Mesenchymal stem cell (in vitro differentiated cells and primary cell): ENCODE measurements at regions not wholly inside any gene's neighbourhood (a gene's known extent, or its start where the extent isn't known, plus 50 kb on each side); places are given as distances from the start of the nearest gene placed in this dataset.

Experiments
- DNase-seq: peaks from one replicate; pipeline ENCODE4 v3.0.0-alpha.2; 2013
- H2AFZ ChIP-seq: one replicate; pipeline ENCODE4 v1.6.1; 2013; ENCODE audit warnings: low read depth, mild to moderate bottlenecking, control low read depth, inconsistent platforms, low read length, moderate library complexity
- H2AK5ac ChIP-seq: 2 replicates; pipeline ENCODE4 v1.6.1; 2013; ENCODE audit warnings: low read length, moderate library complexity, mild to moderate bottlenecking, inconsistent platforms; ENCODE audit not compliant: severe bottlenecking
- H2BK120ac ChIP-seq: one replicate; pipeline ENCODE4 v1.6.1; 2013; ENCODE audit warnings: low read depth, mild to moderate bottlenecking, inconsistent platforms, low read length, moderate library complexity
- H2BK12ac ChIP-seq, 2 experiments: one replicate each; pipeline ENCODE4 v1.6.1; 2013; ENCODE audit warnings: inconsistent platforms in 2 of 2, low read length in 2 of 2, mild to moderate bottlenecking in 2 of 2, moderate library complexity in 2 of 2, control low read depth in 1 of 2
- H2BK15ac ChIP-seq: one replicate; pipeline ENCODE4 v1.6.1; 2013; ENCODE audit warnings: mild to moderate bottlenecking, low read depth, inconsistent platforms; ENCODE audit not compliant: poor library complexity, severe bottlenecking
- H2BK5ac ChIP-seq: 2 replicates; pipeline ENCODE4 v1.6.1; 2013; ENCODE audit warnings: low read depth, mild to moderate bottlenecking, low read length, control low read depth, inconsistent platforms; ENCODE audit not compliant: poor library complexity, severe bottlenecking
- H3K14ac ChIP-seq, 2 experiments: one replicate each; pipeline ENCODE4 v1.6.1; 2013; ENCODE audit warnings: inconsistent platforms in 2 of 2, low read length in 2 of 2, control low read depth in 1 of 2, mild to moderate bottlenecking in 1 of 2, moderate library complexity in 1 of 2
- H3K18ac ChIP-seq, 2 experiments: one replicate each; pipeline ENCODE4 v1.6.1; 2013; ENCODE audit warnings: inconsistent platforms in 2 of 2, low read length in 2 of 2, control low read depth in 1 of 2, low read depth in 1 of 2, mild to moderate bottlenecking in 1 of 2
- H3K23ac ChIP-seq, 2 experiments: one replicate each; pipeline ENCODE4 v1.6.1; 2013; ENCODE audit warnings: inconsistent platforms in 2 of 2, low read length in 2 of 2, mild to moderate bottlenecking in 2 of 2, moderate library complexity in 2 of 2, control low read depth in 1 of 2
- H3K27ac ChIP-seq: 2 replicates; pipeline ENCODE4 v1.5.1; 2013; ENCODE audit warnings: mild to moderate bottlenecking, moderate library complexity, low read length, control low read depth, inconsistent platforms; ENCODE audit not compliant: poor library complexity, severe bottlenecking
- H3K27me3 ChIP-seq, 2 experiments: 2 replicates each; pipeline versions ENCODE4 v1.6.1 to v1.7.0; 2013; ENCODE audit warnings: low read length in 2 of 2, mild to moderate bottlenecking in 2 of 2, moderate library complexity in 2 of 2, control low read depth in 1 of 2, inconsistent platforms in 1 of 2; ENCODE audit not compliant: control insufficient read depth in 1 of 2, insufficient read depth in 1 of 2
- H3K36me3 ChIP-seq, 2 experiments: 2 replicates each; pipeline versions ENCODE4 v1.6.1 to v1.7.0; 2013; ENCODE audit warnings: low read length in 2 of 2, control low read depth in 1 of 2, inconsistent platforms in 1 of 2, low read depth in 1 of 2, mild to moderate bottlenecking in 1 of 2; ENCODE audit not compliant: insufficient read depth in 2 of 2, control insufficient read depth in 1 of 2
- H3K4ac ChIP-seq, 2 experiments: one replicate each; pipeline ENCODE4 v1.6.1; 2013; ENCODE audit warnings: inconsistent platforms in 2 of 2, low read length in 2 of 2, mild to moderate bottlenecking in 2 of 2, moderate library complexity in 2 of 2, control low read depth in 1 of 2, low read depth in 1 of 2
- H3K4me1 ChIP-seq: 2 replicates; pipeline ENCODE4 v1.6.1; 2013; ENCODE audit warnings: low read depth, low read length, control low read depth; ENCODE audit not compliant: control insufficient read depth, insufficient read depth
- H3K4me2 ChIP-seq: 2 replicates; pipeline ENCODE4 v1.6.1; 2013; ENCODE audit warnings: low read length, mild to moderate bottlenecking, inconsistent platforms; ENCODE audit not compliant: poor library complexity, severe bottlenecking
- H3K4me3 ChIP-seq, 2 experiments: 2 replicates each; pipeline versions ENCODE4 v1.5.1 to v1.7.0; 2013; ENCODE audit warnings: low read length in 2 of 2, mild to moderate bottlenecking in 2 of 2, control low read depth in 1 of 2, low read depth in 1 of 2; ENCODE audit not compliant: insufficient read depth in 1 of 2
- H3K79me1 ChIP-seq: replicated peaks from 2 replicates; pipeline ENCODE4 v1.6.1; 2013; ENCODE audit warnings: mild to moderate bottlenecking, control low read depth, low read length, inconsistent platforms; ENCODE audit not compliant: poor library complexity, severe bottlenecking
- H3K9ac ChIP-seq: 2 replicates; pipeline ENCODE4 v1.7.0; 2013; ENCODE audit warnings: mild to moderate bottlenecking, low read length, moderate library complexity
- H3K9me3 ChIP-seq: 2 replicates; pipeline ENCODE4 v1.7.0; 2013; ENCODE audit warnings: mild to moderate bottlenecking, low read length; ENCODE audit not compliant: control insufficient read depth
- H4K8ac ChIP-seq: one replicate; pipeline ENCODE4 v1.6.1; 2013; ENCODE audit warnings: inconsistent platforms, mild to moderate bottlenecking, low read length, moderate library complexity
- H4K91ac ChIP-seq: one replicate; pipeline ENCODE4 v1.6.1; 2013; ENCODE audit warnings: mild to moderate bottlenecking, low read length, inconsistent platforms
- WGBS: methylation state at CpG from one replicate; pipeline ENCODE4 v1.1.7; 2013; ENCODE audit warnings: mixed read lengths; 5-methylcytosine and 5-hydroxymethylcytosine counted together

GRCh38 chrX:25069209-25069608 is 53.4 kb upstream of the ARX start:
- 100% methylated on average over 2 of the region's 2 CpGs for WGBS
- no peak for DNase-seq

GRCh38 chrX:25068340-25068739 is 52.6 kb upstream of the ARX start:
- no peaks in the 10 kb centered on the region for H3K4me1 ChIP-seq
- H3K9ac ChIP-seq: no peak overlapping the region
- H4K91ac ChIP-seq: no peak overlapping the region
- H3K36me3 ChIP-seq: no peaks in the 10 kb centered on the region
- no peak overlapping the region for H4K8ac ChIP-seq
- whole genome bisulfite sequencing: 88% methylated on average over 3 of the region's 5 CpGs
- H2BK15ac ChIP-seq: no peak overlapping the region
- H3K9me3 ChIP-seq: no peaks in the 10 kb centered on the region
- no peak overlapping the region for H3K27ac ChIP-seq
- H2BK12ac ChIP-seq: no peak overlapping the region
- no peak overlapping the region for H2BK120ac ChIP-seq
- no peak overlapping the region for H2BK5ac ChIP-seq
- no peak overlapping the region for H3K18ac ChIP-seq
- H3K4me2 ChIP-seq: no peak overlapping the region
- H3K23ac ChIP-seq: no peak overlapping the region
- H3K14ac ChIP-seq: no peak overlapping the region
- H3K4ac ChIP-seq: no peak overlapping the region
- no peaks in the 10 kb centered on the region for H3K79me1 ChIP-seq
- DNase-seq: no peak
- H2AK5ac ChIP-seq: no peak overlapping the region
- no peak overlapping the region for H3K4me3 ChIP-seq
- no peak overlapping the region for H2AFZ ChIP-seq
- H3K27me3 ChIP-seq: peaks cover 0 to 2% of the 10 kb centered on the region in 2 experiments

More at GRCh38 chrX:25069209-25069608, 53.4 kb upstream of the ARX start:
- Histone ChIP-seq H3K4me1 (no peaks in the 10 kb centered on the region), H3K9ac (no peak overlapping the region), H4K8ac (no peak overlapping the region), H4K91ac (no peak overlapping the region), H2BK5ac (no peak overlapping the region), H3K18ac (no peak overlapping the region), H3K4me2 (no peak overlapping the region), H3K4me3 (no peak overlapping the region), H3K4ac (no peak overlapping the region), H3K36me3 (no peaks in the 10 kb centered on the region), H3K27ac (no peak overlapping the region), H3K23ac (no peak overlapping the region), H2AFZ (no peak overlapping the region), H2BK12ac (no peak overlapping the region), H2BK120ac (no peak overlapping the region), H2BK15ac (no peak overlapping the region), H3K27me3 (peaks cover 0 to 2% of the 10 kb centered on the region in 2 experiments), H3K9me3 (no peaks in the 10 kb centered on the region), H3K79me1 (no peaks in the 10 kb centered on the region), H2AK5ac (no peak overlapping the region), H3K14ac (no peak overlapping the region)

- H3K18ac ChIP-seq: no peak overlapping the region
- no peak overlapping the region for H3K4me2 ChIP-seq
- no peak overlapping the region for H2BK5ac ChIP-seq
- no peak overlapping the region for H3K27ac ChIP-seq
- no peak overlapping the region for H3K4me3 ChIP-seq
- H4K91ac ChIP-seq: no peak overlapping the region
- H3K4ac ChIP-seq: no peak overlapping the region
- no peak overlapping the region for H2AFZ ChIP-seq
- H2AK5ac ChIP-seq: no peak overlapping the region
- H3K27me3 ChIP-seq: no peaks in the 10 kb centered on the region
- no peak overlapping the region for H3K23ac ChIP-seq
- no peak for DNase-seq
- H2BK12ac ChIP-seq: no peak overlapping the region
- H3K4me1 ChIP-seq: no peaks in the 10 kb centered on the region
- no CpG with 5 or more reads among the region's 4 CpGs for WGBS
- H3K14ac ChIP-seq: no peak overlapping the region
- H2BK120ac ChIP-seq: no peak overlapping the region
- H4K8ac ChIP-seq: no peak overlapping the region
- H3K9me3 ChIP-seq: no peaks in the 10 kb centered on the region
- no peaks in the 10 kb centered on the region for H3K36me3 ChIP-seq
- H3K9ac ChIP-seq: peak overlapping the region; percentile 38
- H3K79me1 ChIP-seq: no peaks in the 10 kb centered on the region
- H2BK15ac ChIP-seq: no peak overlapping the region
Observed at GRCh38 chrX:25067271-25068172, 51.8 kb upstream of the ARX start.

DNA sequence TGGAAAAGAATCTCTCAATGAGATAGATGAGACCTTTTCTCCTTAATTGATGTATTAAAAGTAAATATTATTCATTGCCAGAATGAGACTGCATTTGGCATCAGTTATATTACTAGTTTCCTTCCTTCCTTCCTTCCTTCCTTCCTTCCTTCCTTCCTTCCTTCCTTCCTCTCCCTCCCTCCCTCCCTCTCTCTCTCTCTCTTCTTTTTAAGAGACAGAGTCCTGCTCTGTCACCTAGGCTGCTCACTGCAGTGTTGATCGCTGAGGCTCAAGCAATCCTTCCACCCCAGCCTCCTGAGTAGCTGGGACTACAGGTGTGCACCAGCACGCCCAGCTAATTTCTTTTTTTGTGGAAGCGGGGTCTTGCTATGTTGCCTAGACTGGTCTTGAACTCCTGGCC is 50.4 kb upstream of the ARX start:
- no peak overlapping the region for H2BK5ac ChIP-seq
- no peaks in the 10 kb centered on the region for H3K79me1 ChIP-seq
- H3K4me3 ChIP-seq: no peak overlapping the region
- no peaks in the 10 kb centered on the region for H3K9me3 ChIP-seq
- no peak overlapping the region for H2AK5ac ChIP-seq
- no peak overlapping the region for H3K4me2 ChIP-seq
- no peak overlapping the region for H3K14ac ChIP-seq
- H3K36me3 ChIP-seq: no peaks in the 10 kb centered on the region
- H3K27me3 ChIP-seq: no peaks in the 10 kb centered on the region
- H2BK15ac ChIP-seq: no peak overlapping the region
- no peak overlapping the region for H2BK120ac ChIP-seq
- no peak overlapping the region for H3K4ac ChIP-seq
- no peak overlapping the region for H3K9ac ChIP-seq
- H3K23ac ChIP-seq: no peak overlapping the region
- DNase-seq: no peak
- H3K4me1 ChIP-seq: no peaks in the 10 kb centered on the region
- no peak overlapping the region for H3K27ac ChIP-seq
- no peak overlapping the region for H2BK12ac ChIP-seq
- no peak overlapping the region for H3K18ac ChIP-seq
- no peak overlapping the region for H4K8ac ChIP-seq
- H2AFZ ChIP-seq: no peak overlapping the region
- WGBS: 88% methylated on average over 1 of the region's 3 CpGs
- no peak overlapping the region for H4K91ac ChIP-seq
